ENCODE measurements at regions not wholly inside any gene's neighbourhood (a gene's known extent, or its start where the extent isn't known, plus 50 kb on each side); places are given as distances from the start of the nearest gene placed in this dataset.

DNA sequence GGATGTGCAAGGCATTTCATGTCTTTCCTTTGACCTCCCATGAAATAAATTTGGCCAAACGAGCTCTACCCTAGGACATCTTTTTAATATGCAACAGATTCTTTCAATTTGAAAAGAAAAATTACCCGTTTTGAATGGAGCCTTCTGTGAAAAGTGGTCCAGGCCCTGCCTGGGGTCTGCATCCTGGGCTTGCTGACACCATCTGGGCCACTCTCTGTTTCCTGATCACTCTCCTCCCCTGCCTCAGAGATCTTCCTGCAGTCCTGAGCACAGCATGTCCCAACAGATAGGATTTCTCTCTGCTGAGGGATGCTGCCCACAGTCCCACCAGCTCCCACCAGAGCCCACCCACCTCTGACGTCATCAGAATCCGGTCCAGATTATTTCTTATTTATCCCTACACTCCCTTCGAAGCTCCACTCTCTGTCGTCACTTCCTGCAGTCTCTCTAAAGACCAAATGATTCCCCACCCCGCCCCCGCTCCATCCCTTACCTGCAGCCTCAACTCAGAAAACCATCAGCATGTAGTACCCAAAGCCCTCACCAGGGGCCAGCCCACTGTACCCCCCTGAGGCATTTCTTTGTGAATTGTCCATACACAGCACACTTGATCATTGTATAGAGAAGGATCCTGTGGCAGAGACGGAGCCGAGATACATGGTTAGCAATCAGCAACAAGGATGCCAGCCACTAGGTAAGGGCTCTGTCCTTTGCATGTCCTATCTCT is 192.1 kb upstream of the MGMT start:
- ATAC-seq (0 out of 3 replicates have a peak, but pooled peaks have one; percentile 40), DNase-seq (ENCODE audit: extremely low read depth in 1 of 4, low spot score in 3 of 4) (peak in 3 of 4 experiments; percentile 5 to 11 (median 8)), FAIRE-seq (no peak)
- Histone ChIP-seq H3K9me3 (replicated peaks; ENCODE audit: control insufficient read depth, insufficient read depth, low read depth, low read length) (no peaks in the 10 kb centered on the region), H3K9ac (ENCODE audit: insufficient read depth in 1 of 2, low read depth in 2 of 2, low read length in 2 of 2) (no peak overlapping the region), H3K4me1 (replicated peaks in 1 of 2; ENCODE audit: control insufficient read depth in 2 of 2, insufficient read depth in 2 of 2, low read length in 2 of 2) (no peaks in the 10 kb centered on the region), H3K4me3 (no peak overlapping the region), H3K27ac (ENCODE audit: extremely low read depth, low read depth, low read length) (no peak overlapping the region), H3K79me2 (ENCODE audit: control insufficient read depth, insufficient read depth, low read length) (no peaks in the 10 kb centered on the region), H3K9me1 (ENCODE audit: control insufficient read depth, insufficient read depth, low read length) (no peaks in the 10 kb centered on the region), H3K36me3 (ENCODE audit: control insufficient read depth, insufficient read depth, low read length) (no peaks in the 10 kb centered on the region), H3K27me3 (ENCODE audit: control insufficient read depth in 2 of 2, insufficient read depth in 2 of 2, low read length in 2 of 2) (peaks cover 0 to 6% of the 10 kb centered on the region in 2 experiments; a peak in 2 of 5 replicates), H4K20me1 (replicated peaks; ENCODE audit: control insufficient read depth, insufficient read depth, low read length) (no peaks in the 10 kb centered on the region; the same call in 1 of the 2 replicates), H2AFZ (ENCODE audit: low read depth, low read length) (no peak overlapping the region), H3K4me2 (ENCODE audit: insufficient read depth, low read length) (no peak overlapping the region)
- 3% methylated on average over 7 of the region's 10 CpGs for WGBS (ENCODE audit: insufficient coverage, low coverage, missing lambda C conversion rate)
- BruUV-seq (replicated peaks) = no TSS peak
- no peak for TF ChIP-seq HMG20B (CRISPR knock-in tag; IDR thresholded peaks at IDR 0.05)
- TF ChIP-seq, protein P1, sequence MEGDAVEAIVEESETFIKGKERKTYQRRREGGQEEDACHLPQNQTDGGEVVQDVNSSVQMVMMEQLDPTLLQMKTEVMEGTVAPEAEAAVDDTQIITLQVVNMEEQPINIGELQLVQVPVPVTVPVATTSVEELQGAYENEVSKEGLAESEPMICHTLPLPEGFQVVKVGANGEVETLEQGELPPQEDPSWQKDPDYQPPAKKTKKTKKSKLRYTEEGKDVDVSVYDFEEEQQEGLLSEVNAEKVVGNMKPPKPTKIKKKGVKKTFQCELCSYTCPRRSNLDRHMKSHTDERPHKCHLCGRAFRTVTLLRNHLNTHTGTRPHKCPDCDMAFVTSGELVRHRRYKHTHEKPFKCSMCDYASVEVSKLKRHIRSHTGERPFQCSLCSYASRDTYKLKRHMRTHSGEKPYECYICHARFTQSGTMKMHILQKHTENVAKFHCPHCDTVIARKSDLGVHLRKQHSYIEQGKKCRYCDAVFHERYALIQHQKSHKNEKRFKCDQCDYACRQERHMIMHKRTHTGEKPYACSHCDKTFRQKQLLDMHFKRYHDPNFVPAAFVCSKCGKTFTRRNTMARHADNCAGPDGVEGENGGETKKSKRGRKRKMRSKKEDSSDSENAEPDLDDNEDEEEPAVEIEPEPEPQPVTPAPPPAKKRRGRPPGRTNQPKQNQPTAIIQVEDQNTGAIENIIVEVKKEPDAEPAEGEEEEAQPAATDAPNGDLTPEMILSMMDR (IDR thresholded peaks at IDR 0.05 in 2 of 3, conservative IDR thresholded peaks at IDR 0.05 in 1 of 3; ENCODE audit: insufficient read depth in 2 of 3, low read depth in 1 of 3, low read length in 3 of 3) = 0 out of 6 replicates have a peak, but pooled peaks of 1 of the 3 experiments have one; percentile 11
- intact Hi-C loops (cut with micrococcal nuclease) (no loop called here), in situ Hi-C loops (cut with MboI) (no loop called here)
- ChIA-PET CTCF (ENCODE audit: low intra/inter-chr PET ratio) (no interaction called here), POLR2A (no interaction called here)

GRCh38 chr10:129275886-129276285 is 191.2 kb upstream of the MGMT start:
- DNase-seq (ENCODE audit: extremely low read depth in 1 of 4, low spot score in 3 of 4) (no peak), FAIRE-seq (no peak), ATAC-seq (no peak)
- intact Hi-C loops (cut with micrococcal nuclease) = no loop called here
- Histone ChIP-seq H3K36me3 (ENCODE audit: control insufficient read depth, insufficient read depth, low read length) (no peaks in the 10 kb centered on the region), H3K4me3 (no peak overlapping the region), H3K4me2 (ENCODE audit: insufficient read depth, low read length) (no peak overlapping the region), H3K9me1 (ENCODE audit: control insufficient read depth, insufficient read depth, low read length) (no peaks in the 10 kb centered on the region), H3K27me3 (ENCODE audit: control insufficient read depth in 2 of 2, insufficient read depth in 2 of 2, low read length in 2 of 2) (peaks cover 0 to 6% of the 10 kb centered on the region in 2 experiments; a peak in 2 of 5 replicates), H4K20me1 (replicated peaks; ENCODE audit: control insufficient read depth, insufficient read depth, low read length) (no peaks in the 10 kb centered on the region; the same call in 1 of the 2 replicates), H3K79me2 (ENCODE audit: control insufficient read depth, insufficient read depth, low read length) (no peaks in the 10 kb centered on the region), H3K4me1 (replicated peaks in 1 of 2; ENCODE audit: control insufficient read depth in 2 of 2, insufficient read depth in 2 of 2, low read length in 2 of 2) (no peaks in the 10 kb centered on the region), H3K9me3 (replicated peaks; ENCODE audit: control insufficient read depth, insufficient read depth, low read depth, low read length) (no peaks in the 10 kb centered on the region), H3K27ac (ENCODE audit: extremely low read depth, low read depth, low read length) (no peak overlapping the region), H2AFZ (ENCODE audit: low read depth, low read length) (no peak overlapping the region), H3K9ac (ENCODE audit: insufficient read depth in 1 of 2, low read depth in 2 of 2, low read length in 2 of 2) (no peak overlapping the region)
- BruUV-seq (replicated peaks) = no TSS peak
- no peak for TF ChIP-seq RERE (CRISPR knock-in tag; IDR thresholded peaks at IDR 0.05; ENCODE audit: borderline replicate concordance)
- TF ChIP-seq ZNF316 (IDR thresholded peaks at IDR 0.05) = peak; percentile 46
- 0 out of 2 replicates have a peak, but pooled peaks have one; percentile 9 for TF ChIP-seq MAFG (tag; conservative IDR thresholded peaks at IDR 0.05)
- TF ChIP-seq C11orf30 (IDR thresholded peaks at IDR 0.05; ENCODE audit: low read depth) = 0 out of 2 replicates have a peak, but pooled peaks have one; percentile 32
- CTCF ChIA-PET (ENCODE audit: low intra/inter-chr PET ratio) = no interaction called here
- POLR2A ChIA-PET = no interaction called here
- in situ Hi-C loops (cut with MboI) = no loop called here
- 0% methylated on average over 2 of the region's 9 CpGs for WGBS (ENCODE audit: insufficient coverage, low coverage, missing lambda C conversion rate)

Measured in K562 (cell line).